ENCODE measurements at regions not wholly inside any gene's neighbourhood (a gene's known extent, or its start where the extent isn't known, plus 50 kb on each side); places are given as distances from the start of the nearest gene placed in this dataset.

- TF ChIP-seq SIN3A (IDR thresholded peaks at IDR 0.05; ENCODE audit: borderline replicate concordance, insufficient read depth, low read length) (no peak), TAF1 (IDR thresholded peaks at IDR 0.05; ENCODE audit: borderline replicate concordance, insufficient read depth, low read length) (no peak), FOXP2 (optimal IDR thresholded peaks at IDR 0.05; ENCODE audit: borderline replicate concordance, extremely low read depth, extremely low read length, insufficient read depth) (no peak), POLR2AphosphoS5 (IDR thresholded peaks at IDR 0.05; ENCODE audit: low read depth, low read length) (no peak), REST (IDR thresholded peaks at IDR 0.05; ENCODE audit: insufficient read depth in 1 of 2, low read depth in 2 of 2, low read length in 2 of 2) (no peak)
Observed at GRCh38 chr13:40243047-40243446, 423.4 kb downstream of the FOXO1 start.

DNA sequence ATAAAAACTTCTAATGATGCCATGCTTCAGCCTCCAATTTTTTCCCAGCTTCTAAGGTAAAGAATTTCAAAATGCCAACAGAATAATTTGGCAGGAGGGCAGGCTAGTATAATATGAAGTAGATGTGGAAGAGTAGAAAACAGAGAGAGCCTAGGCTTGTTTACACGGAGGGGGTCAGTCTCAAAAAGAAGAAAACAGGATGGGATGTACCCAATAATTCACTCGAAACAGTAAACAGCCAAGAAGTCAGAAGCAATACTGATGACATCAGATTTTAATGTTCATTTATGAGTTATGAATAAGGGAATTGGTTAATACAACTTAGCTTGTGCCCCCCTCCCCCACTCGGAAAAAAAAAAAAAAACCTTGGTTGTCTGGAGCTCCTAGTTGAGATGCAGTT is 422.5 kb downstream of the FOXO1 start:
- TF ChIP-seq TAF1 (IDR thresholded peaks at IDR 0.05; ENCODE audit: borderline replicate concordance, insufficient read depth, low read length) (no peak), FOXP2 (optimal IDR thresholded peaks at IDR 0.05; ENCODE audit: borderline replicate concordance, extremely low read depth, extremely low read length, insufficient read depth) (no peak), SIN3A (IDR thresholded peaks at IDR 0.05; ENCODE audit: borderline replicate concordance, insufficient read depth, low read length) (no peak), REST (IDR thresholded peaks at IDR 0.05; ENCODE audit: insufficient read depth in 1 of 2, low read depth in 2 of 2, low read length in 2 of 2) (no peak), POLR2AphosphoS5 (IDR thresholded peaks at IDR 0.05; ENCODE audit: low read depth, low read length) (no peak)

DNA sequence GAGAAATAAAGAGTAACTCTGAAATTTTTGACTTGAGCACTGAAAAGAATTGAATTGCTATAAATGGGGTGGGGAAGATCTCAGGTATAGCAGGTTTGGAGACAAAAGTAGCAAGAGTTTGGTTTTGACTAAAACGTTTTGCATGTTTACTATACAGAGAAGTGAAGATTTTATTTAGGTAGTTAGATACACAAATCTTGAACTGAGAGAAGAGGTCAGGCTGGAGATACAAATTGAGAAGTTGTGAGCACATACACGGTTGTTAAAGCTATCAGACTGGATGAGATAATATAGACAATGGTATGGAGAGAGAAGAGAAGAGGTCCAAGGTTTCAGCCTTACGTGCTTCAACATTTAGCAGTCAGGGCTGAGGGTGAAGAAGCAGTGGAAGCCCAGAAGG is 420.9 kb downstream of the FOXO1 start:
- TF ChIP-seq FOXP2 (optimal IDR thresholded peaks at IDR 0.05; ENCODE audit: borderline replicate concordance, extremely low read depth, extremely low read length, insufficient read depth): no peak
- no peak for TF ChIP-seq POLR2AphosphoS5 (IDR thresholded peaks at IDR 0.05; ENCODE audit: low read depth, low read length)
- no peak for TF ChIP-seq SIN3A (IDR thresholded peaks at IDR 0.05; ENCODE audit: borderline replicate concordance, insufficient read depth, low read length)
- TF ChIP-seq TAF1 (IDR thresholded peaks at IDR 0.05; ENCODE audit: borderline replicate concordance, insufficient read depth, low read length): no peak
- no peak for TF ChIP-seq REST (IDR thresholded peaks at IDR 0.05; ENCODE audit: insufficient read depth in 1 of 2, low read depth in 2 of 2, low read length in 2 of 2)

DNA sequence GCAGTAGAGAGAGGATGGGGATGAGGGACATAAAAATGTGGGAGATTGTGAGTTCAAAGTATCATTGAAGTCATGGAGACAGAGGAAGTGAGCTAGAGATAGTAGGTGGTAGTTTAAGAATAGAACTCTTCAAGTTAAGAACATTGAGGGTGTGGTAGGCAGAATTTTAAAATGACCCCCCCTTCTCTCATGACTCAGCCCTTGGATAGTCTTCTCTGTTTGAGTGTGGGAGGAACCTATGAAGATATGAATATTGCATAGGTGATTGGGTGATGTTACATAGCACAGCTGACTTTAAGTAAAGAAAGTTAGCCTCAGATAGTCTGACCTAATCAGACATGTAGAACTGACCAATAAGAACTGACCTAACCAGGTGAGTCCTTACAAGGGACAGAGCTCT is 418.6 kb downstream of the FOXO1 start:
- TF ChIP-seq FOXP2 (optimal IDR thresholded peaks at IDR 0.05; ENCODE audit: borderline replicate concordance, extremely low read depth, extremely low read length, insufficient read depth) (no peak), SIN3A (IDR thresholded peaks at IDR 0.05; ENCODE audit: borderline replicate concordance, insufficient read depth, low read length) (no peak), REST (IDR thresholded peaks at IDR 0.05; ENCODE audit: insufficient read depth in 1 of 2, low read depth in 2 of 2, low read length in 2 of 2) (no peak), POLR2AphosphoS5 (IDR thresholded peaks at IDR 0.05; ENCODE audit: low read depth, low read length) (no peak)

All from PFSK-1 (cell line).